ENCODE measurements at regions not wholly inside any gene's neighbourhood (a gene's known extent, or its start where the extent isn't known, plus 50 kb on each side); places are given as distances from the start of the nearest gene placed in this dataset.

GRCh38 chr5:98563885-98564653 is 209.4 kb upstream of the RGMB start:
- no peak for DNase-seq
- peaks cover 0 to 3% of the 10 kb centered on the region in 2 donors for H3K9me3 ChIP-seq (replicated peaks in 1 of 2; ENCODE audit: control insufficient read depth in 1 of 2, insufficient read depth in 1 of 2, low read length in 2 of 2)
- H3K4me1 ChIP-seq (ENCODE audit: control insufficient read depth in 1 of 2, insufficient read depth in 2 of 2, low read length in 2 of 2): no peaks in the 10 kb centered on the region
- H2AFZ ChIP-seq (ENCODE audit: insufficient read depth, low read depth, low read length, poor library complexity, severe bottlenecking): no peak overlapping the region
- Mint-ChIP-seq H3K36me3 (no peaks in the 10 kb centered on the region), H3K27ac (no peak overlapping the region), H3K9me3 (peaks cover 0 to 5% (median 0%) of the 10 kb centered on the region in 7 donors), H3K27me3 (ENCODE audit: low read depth in 3 of 3) (peaks cover 0 to 4% (median 2%) of the 10 kb centered on the region in 3 donors), H3K4me1 (no peaks in the 10 kb centered on the region), H3K4me3 (no peak overlapping the region)
- intact Hi-C loops (cut with micrococcal nuclease): no loop called here
- H3K4me2 ChIP-seq (replicated peaks; ENCODE audit: extremely low read depth, low read length, poor library complexity, severe bottlenecking): no peak overlapping the region
- H3K27me3 ChIP-seq (ENCODE audit: control insufficient read depth in 2 of 2, insufficient read depth in 2 of 2, low read length in 2 of 2): no peaks in the 10 kb centered on the region
- H3K27ac ChIP-seq (ENCODE audit: low read depth in 1 of 2, low read length in 2 of 2): no peak overlapping the region
- H3K9ac ChIP-seq (ENCODE audit: insufficient read depth, low read length, poor library complexity, severe bottlenecking): no peak overlapping the region
- no peaks in the 10 kb centered on the region for H3K79me2 ChIP-seq (ENCODE audit: insufficient read depth, low read length)
- no CpG with 5 or more reads among the region's 2 CpGs for WGBS (ENCODE audit: insufficient coverage)
- H3K36me3 ChIP-seq (replicated peaks in 1 of 2; ENCODE audit: control insufficient read depth in 1 of 2, insufficient read depth in 2 of 2, low read length in 2 of 2): no peaks in the 10 kb centered on the region
- H3K4me3 ChIP-seq (replicated peaks in 1 of 3; ENCODE audit: low read depth in 2 of 3, low read length in 3 of 3): no peak overlapping the region
- TF ChIP-seq CTCF (IDR thresholded peaks at IDR 0.05): no peak
- H4K20me1 ChIP-seq (ENCODE audit: insufficient read depth, low read length): no peaks in the 10 kb centered on the region

- H3K27ac Mint-ChIP-seq: no peak overlapping the region
- Histone ChIP-seq H3K4me3 (replicated peaks in 1 of 3; ENCODE audit: low read depth in 2 of 3, low read length in 3 of 3) (no peak overlapping the region), H2AFZ (ENCODE audit: insufficient read depth, low read depth, low read length, poor library complexity, severe bottlenecking) (no peak overlapping the region), H3K79me2 (ENCODE audit: insufficient read depth, low read length) (no peaks in the 10 kb centered on the region), H3K9me3 (replicated peaks in 1 of 2; ENCODE audit: control insufficient read depth in 1 of 2, insufficient read depth in 1 of 2, low read length in 2 of 2) (peaks cover 0 to 3% of the 10 kb centered on the region in 2 donors), H3K9ac (ENCODE audit: insufficient read depth, low read length, poor library complexity, severe bottlenecking) (no peak overlapping the region), H3K36me3 (replicated peaks in 1 of 2; ENCODE audit: control insufficient read depth in 1 of 2, insufficient read depth in 2 of 2, low read length in 2 of 2) (no peaks in the 10 kb centered on the region), H3K27me3 (ENCODE audit: control insufficient read depth in 2 of 2, insufficient read depth in 2 of 2, low read length in 2 of 2) (no peaks in the 10 kb centered on the region), H3K4me2 (replicated peaks; ENCODE audit: extremely low read depth, low read length, poor library complexity, severe bottlenecking) (no peak overlapping the region), H3K27ac (ENCODE audit: low read depth in 1 of 2, low read length in 2 of 2) (no peak overlapping the region), H3K4me1 (ENCODE audit: control insufficient read depth in 1 of 2, insufficient read depth in 2 of 2, low read length in 2 of 2) (no peaks in the 10 kb centered on the region), H4K20me1 (ENCODE audit: insufficient read depth, low read length) (no peaks in the 10 kb centered on the region)
- peaks cover 0 to 4% (median 2%) of the 10 kb centered on the region in 3 donors for H3K27me3 Mint-ChIP-seq (ENCODE audit: low read depth in 3 of 3)
- H3K9me3 Mint-ChIP-seq: peaks cover 0 to 5% (median 0%) of the 10 kb centered on the region in 7 donors
- intact Hi-C loops (cut with micrococcal nuclease): no loop called here
- TF ChIP-seq CTCF (IDR thresholded peaks at IDR 0.05): no peak
- no peaks in the 10 kb centered on the region for H3K36me3 Mint-ChIP-seq
- WGBS (ENCODE audit: insufficient coverage): no CpG with 5 or more reads among the region's 1 CpG
- no peaks in the 10 kb centered on the region for H3K4me1 Mint-ChIP-seq
- no peak overlapping the region for H3K4me3 Mint-ChIP-seq
- DNase-seq: no peak
Observed at GRCh38 chr5:98564836-98565235, 208.6 kb upstream of the RGMB start.
